GM21526 (cell line): ENCODE measurements at regions not wholly inside any gene's neighbourhood (a gene's known extent, or its start where the extent isn't known, plus 50 kb on each side); places are given as distances from the start of the nearest gene placed in this dataset.

Experiments
- ATAC-seq: cut with Tn5 transposase; IDR thresholded peaks from one replicate; pipeline ENCODE4 v1.9.1; 2021; ENCODE audit warnings: moderate library complexity; ENCODE audit not compliant: unreplicated experiment, low FRiP score

DNA sequence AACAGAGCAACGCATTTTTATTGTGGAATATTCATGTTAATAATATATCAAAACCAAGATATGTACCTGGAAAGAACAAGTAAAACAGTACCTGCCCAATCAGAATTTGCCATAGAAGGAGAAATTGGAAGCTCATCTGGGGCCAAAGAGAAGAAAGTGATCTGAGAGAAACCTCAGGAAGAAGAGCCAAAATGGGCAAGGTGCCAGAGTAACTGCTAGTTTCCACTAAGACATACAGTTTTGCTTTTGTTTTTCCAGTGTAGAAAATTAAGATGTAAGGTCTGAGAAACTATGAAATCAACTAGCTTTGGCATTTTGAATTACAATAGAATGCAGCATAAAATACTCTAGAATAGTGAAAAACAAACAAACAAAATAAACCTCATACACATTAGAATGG, 2201.2 kb downstream of the ARAP2 start:
- no peak for ATAC-seq

DNA sequence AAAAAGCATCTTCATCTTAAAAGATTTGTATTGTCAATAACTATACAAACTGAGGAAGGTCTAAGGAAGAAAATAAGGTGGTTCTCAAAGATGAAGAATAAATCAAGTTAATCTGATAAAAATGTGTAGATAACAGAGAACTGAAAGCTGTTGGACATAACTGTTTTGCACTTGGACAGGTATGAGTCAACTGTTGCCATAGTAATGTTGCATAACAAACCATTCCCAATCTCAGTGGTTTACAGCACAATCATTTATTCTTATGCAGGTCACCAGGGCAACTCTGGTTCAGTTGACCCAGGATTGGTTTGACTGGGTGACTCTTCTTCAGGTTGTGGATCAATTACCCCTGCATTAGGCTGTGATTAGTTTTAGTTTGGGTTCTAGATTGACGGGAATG, 2197.7 kb downstream of the ARAP2 start:
- no peak for ATAC-seq

DNA sequence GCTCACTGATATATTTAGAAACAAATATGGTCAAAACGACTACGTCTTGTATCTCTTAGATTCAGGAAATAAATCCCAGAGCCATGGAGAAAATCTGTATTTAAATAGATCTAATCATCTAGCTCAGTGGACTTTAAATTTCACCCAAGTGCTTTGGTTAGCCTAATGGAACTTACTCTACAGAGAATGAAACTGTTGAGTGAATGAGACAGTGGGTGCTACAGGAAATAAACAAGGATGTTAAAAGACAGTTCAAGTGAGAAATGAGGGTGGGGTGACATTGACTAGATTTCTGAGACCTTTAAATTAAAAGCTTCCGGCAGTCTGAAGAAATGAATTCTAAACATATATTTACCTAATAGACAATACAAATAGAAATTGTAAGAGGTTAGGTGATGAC, 2197.0 kb downstream of the ARAP2 start:
- ATAC-seq: no peak

DNA sequence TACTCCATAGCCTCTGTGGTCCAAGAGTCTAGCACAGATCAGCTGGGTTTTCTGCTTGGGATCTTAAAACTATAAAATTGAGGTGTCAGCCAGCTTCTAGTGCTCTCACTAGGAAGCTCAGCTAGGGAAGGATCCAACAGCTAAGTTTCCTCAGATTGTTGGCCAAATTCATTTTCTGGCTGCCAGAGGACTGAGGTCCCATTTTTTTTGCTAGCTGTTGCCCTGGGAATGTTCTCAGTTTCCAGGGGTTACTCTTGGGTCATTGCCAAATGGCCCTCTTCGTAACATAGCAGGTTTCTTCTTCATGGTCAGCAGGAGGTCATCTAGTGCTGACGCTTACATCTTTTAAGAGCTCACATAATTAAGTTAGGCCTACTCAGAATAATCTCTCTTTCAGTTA, 2178.2 kb downstream of the ARAP2 start:
- no peak for ATAC-seq

GRCh38 chr4:34091451-34091850, 2152.9 kb downstream of the ARAP2 start:
- no peak for ATAC-seq

- ATAC-seq: no peak
These were observed 2150.2 kb downstream of the ARAP2 start for GRCh38 chr4:34094114-34094513.

GRCh38 chr4:34105311-34105710, 2139.0 kb downstream of the ARAP2 start:
- no peak for ATAC-seq

- no peak for ATAC-seq
These were observed 2135.9 kb downstream of the ARAP2 start for GRCh38 chr4:34108391-34108790.

- ATAC-seq: no peak
These were observed 2131.7 kb downstream of the ARAP2 start for GRCh38 chr4:34112573-34112972.

DNA sequence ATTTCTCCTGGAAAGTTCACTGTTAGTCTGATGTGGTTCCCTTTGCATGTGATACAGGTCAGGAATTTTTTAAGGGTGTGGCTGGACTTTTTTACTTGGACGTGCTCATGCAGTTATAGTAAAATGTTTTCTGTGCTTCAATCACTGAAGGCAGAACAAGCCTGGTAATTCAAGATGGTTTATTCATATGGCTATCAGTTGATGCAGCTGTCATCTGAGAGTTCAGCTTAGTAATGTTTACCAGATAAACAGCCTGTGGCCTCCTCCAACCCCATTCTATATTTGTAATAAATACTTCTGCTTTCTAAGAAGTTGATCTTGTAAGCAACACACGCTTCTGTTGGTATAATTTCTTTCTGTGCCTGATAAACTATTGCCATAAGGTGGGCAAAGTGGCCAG, 2105.9 kb downstream of the ARAP2 start:
- ATAC-seq: no peak

GRCh38 chr4:34139346-34139745, 2105.0 kb downstream of the ARAP2 start:
- no peak for ATAC-seq

DNA sequence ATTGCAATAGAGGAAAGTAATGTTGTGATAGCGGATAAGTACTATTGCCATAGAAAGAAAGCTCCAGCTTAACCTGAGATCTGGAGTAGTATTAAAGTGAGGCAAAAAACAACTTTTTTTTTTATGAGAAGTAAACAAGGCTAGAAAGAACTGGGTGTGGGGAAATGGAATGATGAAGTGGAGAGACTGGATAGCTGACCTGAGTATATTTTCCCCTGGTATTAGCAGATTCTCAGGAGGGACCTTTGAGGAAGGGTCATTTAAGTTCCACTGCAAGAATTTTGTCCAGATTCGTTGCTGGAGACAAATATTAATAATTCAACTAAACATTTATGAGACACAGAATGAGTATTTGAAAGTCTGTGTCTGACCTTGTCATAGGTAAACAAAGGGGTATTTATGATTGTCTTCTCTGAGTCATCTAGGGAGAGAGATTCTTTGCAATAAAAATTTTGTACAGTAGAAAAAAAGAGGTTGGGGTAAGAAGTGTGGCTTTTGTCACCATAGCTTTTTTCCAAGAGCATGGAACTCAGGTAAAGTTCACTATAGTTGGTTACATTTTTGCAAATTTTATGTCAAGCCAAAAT, 2095.9 kb downstream of the ARAP2 start:
- no peak for ATAC-seq

- no peak for ATAC-seq
These were observed 2086.8 kb downstream of the ARAP2 start for GRCh38 chr4:34157547-34157946.

DNA sequence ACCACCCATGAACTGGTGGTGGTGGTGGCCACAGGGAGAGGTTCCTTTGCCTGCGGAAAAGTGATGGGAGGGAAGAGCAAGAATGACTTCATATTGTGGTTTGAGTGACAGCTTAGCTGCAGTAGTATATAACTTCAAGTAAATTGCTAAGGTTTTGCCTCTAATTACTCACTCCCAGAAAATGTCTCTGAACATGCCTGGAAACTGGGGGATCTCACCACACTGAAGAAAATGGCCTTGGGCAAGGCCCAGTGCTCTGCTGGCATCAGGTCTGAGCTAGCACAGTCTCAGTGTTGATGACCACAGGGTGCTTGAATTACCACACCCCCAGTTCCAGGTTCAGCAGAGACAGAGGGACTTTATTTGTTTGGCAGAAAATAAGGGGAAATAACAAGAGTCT, 2085.4 kb downstream of the ARAP2 start:
- ATAC-seq: no peak

GRCh38 chr4:34170946-34171345, 2073.4 kb downstream of the ARAP2 start:
- no peak for ATAC-seq

DNA sequence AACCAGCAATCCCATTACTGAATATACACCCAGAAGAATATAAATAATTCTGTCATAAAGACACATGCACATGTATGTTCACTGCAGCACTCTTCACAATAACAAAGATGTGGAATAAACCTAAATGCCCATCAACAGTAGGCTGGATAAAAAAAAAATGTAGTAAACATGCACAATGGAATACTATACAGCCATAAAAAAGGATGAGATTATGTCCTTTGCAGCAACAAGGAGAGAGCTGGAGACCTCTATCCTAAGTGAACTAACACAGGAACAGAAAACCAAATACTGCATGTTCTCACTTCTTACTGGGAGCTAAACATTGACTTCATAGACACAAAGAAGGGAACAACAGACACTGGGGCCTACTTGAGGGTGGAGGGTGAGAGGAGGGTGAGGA, 2067.7 kb downstream of the ARAP2 start:
- no peak for ATAC-seq

DNA sequence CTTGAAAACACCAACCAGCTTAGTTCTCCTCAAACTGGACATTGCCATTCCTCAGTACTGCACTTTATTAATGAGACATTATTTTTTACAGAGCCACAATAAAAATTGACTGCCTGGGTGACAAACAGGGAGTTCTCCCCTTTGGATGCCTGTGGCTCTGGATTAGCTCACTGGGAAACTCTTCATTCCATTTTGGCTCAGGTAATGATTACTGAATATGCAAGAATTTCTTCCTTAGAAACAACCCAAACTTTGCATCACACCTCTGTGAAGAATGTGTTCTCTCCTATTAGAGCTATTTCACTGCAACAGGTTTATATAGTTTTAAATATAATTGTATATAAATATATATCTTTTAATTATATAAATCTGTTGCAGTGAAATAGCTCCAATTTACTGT, 2065.8 kb downstream of the ARAP2 start:
- no peak for ATAC-seq

- no peak for ATAC-seq
These were observed 2062.9 kb downstream of the ARAP2 start for GRCh38 chr4:34181311-34181841.

DNA sequence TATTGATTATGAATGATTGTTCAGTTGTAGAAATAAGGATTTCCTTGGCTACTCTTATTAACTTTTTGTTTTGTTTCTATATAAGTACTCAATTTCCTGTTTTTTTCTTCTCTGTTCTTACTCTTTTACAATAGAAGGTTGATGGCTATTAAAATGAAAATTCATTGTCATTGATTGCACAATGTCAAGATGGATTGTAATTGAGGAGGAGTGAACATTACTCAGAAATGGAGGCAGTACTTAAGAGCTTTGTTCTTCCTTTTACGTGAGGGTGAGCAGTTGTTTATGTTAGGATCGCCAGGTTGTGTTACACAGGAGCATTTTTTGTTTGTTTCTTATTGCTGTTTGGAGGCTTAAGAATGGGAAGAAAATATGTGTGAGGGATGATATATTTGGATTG, 2062.4 kb downstream of the ARAP2 start:
- no peak for ATAC-seq

DNA sequence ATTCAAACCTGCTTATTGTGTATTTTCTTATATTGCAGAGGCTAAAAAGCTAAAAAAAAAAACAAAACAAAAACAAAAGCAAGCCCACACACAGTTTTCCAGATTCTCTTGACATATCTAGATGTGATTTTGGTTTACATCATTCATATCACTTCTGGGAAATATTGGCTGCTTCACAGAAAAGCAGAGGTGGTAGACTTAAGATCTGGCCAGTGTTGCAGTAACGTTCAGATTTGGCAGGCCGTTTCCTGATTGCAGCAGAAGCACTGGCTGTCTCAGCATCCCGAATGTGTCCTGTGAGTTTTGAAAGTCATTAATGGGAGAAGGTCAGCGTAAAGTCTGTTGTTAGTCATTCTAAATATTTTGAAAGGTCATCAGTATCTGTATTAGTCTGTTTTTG, 2062.0 kb downstream of the ARAP2 start:
- ATAC-seq: no peak

- ATAC-seq: no peak
These were observed 2060.4 kb downstream of the ARAP2 start for GRCh38 chr4:34183926-34184325.

- ATAC-seq: no peak
These were observed 2057.3 kb downstream of the ARAP2 start for GRCh38 chr4:34187056-34187455.

- ATAC-seq: no peak
These were observed 2052.9 kb downstream of the ARAP2 start for GRCh38 chr4:34191443-34191842.
